ENCODE measurements at regions not wholly inside any gene's neighbourhood (a gene's known extent, or its start where the extent isn't known, plus 50 kb on each side); places are given as distances from the start of the nearest gene placed in this dataset.

DNA sequence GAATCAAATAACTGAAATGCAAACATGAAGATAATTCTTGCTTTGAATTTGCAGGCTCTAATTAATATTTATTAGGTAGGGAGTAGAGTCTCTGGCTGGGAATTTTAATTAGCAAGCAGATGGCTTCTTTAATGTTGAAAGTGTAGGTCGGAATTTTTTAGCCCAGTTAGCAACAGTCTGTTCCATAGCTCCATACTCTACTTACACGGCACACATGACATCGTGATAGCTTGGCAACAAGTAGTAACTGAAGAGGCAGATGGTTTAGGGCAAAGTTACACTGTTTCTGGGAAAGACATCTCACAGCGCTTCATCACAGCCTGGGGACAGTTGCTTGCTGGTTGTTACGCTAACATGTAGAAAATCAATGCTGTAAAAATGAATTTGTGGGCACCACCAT is 710.7 kb downstream of the GALC start:
- TF ChIP-seq, protein P1, sequence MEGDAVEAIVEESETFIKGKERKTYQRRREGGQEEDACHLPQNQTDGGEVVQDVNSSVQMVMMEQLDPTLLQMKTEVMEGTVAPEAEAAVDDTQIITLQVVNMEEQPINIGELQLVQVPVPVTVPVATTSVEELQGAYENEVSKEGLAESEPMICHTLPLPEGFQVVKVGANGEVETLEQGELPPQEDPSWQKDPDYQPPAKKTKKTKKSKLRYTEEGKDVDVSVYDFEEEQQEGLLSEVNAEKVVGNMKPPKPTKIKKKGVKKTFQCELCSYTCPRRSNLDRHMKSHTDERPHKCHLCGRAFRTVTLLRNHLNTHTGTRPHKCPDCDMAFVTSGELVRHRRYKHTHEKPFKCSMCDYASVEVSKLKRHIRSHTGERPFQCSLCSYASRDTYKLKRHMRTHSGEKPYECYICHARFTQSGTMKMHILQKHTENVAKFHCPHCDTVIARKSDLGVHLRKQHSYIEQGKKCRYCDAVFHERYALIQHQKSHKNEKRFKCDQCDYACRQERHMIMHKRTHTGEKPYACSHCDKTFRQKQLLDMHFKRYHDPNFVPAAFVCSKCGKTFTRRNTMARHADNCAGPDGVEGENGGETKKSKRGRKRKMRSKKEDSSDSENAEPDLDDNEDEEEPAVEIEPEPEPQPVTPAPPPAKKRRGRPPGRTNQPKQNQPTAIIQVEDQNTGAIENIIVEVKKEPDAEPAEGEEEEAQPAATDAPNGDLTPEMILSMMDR (IDR thresholded peaks at IDR 0.05): no peak

DNA sequence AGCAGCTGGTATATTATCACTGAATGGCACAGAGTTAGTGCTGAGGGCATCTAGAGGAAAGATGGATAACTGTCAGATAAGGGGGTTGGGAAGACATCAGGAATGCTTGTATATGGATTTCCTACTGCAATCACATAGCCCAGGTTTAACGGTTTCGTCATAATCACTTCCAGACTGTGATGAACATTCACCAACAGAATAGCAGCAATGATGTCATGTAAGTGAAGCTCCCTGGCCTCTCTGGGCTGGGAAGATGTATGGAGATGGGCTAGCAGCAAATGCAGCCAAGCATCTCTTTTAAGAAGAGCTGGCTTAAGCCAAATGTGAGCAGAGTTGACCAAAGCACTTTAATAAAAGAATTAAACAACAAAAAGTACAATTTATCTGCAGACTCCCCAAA is 714.6 kb downstream of the GALC start:
- TF ChIP-seq, protein P1 (IDR thresholded peaks at IDR 0.05): no peak

DNA sequence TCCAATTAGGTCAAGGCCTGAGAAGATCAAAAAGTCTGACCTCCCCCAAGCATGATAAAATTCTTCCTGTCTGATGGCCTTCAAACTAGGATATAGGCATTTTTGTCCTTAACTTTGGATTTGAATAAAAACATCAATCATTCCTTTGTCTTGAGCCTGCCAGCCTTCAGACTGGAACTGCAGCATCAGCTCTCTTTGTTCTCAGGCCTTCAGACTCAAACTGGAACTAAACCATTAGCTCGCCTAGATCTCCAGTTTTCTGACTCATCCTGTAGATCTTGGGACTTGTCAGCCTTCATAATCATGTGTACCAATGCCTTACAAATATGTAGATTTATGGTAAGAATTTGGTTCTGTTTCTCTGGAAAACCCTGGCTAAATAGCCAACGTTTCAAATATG is 721.7 kb downstream of the GALC start:
- TF ChIP-seq, protein P1 (IDR thresholded peaks at IDR 0.05): no peak

DNA sequence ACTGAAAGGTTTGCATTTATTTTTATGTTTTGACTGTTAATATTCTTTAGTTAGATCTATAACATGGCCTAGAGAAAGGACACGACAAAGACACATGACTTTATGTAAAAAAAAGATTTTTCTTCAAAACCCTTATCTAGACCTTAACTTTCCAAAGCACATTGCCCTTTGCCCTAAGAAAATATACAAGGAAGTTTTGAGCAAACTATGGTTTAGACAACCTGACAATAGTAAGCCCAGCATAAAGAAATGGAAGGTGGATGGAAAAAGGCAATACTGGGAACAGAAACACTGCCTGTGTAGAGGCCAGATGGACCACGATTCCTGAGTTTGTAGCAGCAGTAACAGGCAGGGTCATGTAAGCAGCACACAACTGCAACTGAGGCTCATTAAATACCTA is 724.0 kb downstream of the GALC start:
- TF ChIP-seq, protein P1 (IDR thresholded peaks at IDR 0.05): no peak

DNA sequence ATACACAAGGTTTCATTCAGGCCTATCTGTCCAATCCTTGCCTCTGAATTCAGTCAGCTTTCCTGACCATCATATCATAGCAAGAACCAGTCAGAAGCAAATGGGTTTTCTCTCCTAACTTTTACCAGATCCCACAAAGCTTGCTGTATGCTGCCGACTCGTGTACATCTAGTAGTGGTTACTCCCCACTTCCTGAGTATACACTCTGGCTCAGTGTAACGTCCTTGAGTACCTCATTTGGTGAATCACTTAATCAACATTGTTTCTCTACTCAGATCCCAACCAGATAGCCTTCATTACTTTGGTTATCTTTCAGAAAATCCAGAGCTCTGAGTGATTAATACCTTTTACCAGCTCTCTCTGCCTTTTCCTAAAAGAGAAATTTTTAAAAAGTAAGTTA is 728.2 kb downstream of the GALC start:
- TF ChIP-seq, protein P1 (IDR thresholded peaks at IDR 0.05): no peak

DNA sequence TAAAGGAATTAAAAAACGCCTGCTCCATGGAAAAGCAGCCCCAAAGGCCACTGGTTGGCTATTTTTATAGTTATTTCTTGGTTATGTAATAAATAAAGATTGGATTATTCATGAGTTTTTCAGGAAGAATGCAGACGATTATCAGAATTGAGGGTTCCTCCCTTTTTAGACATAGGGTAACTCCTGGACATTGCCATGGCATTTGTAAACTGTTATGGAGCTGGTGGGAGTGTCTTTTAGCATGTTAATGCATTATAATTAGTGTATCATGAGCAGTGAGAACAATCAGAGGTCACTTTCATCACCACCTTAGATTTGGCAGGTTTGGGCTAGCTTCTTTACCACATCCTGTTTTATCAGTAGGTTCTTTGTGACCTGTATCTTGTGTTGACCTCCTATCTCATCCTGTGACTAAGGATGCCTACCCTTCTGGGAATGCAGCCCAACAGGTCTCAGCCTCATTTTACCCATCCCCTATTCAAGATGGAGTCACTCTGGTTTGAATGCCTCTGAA is 728.7 kb downstream of the GALC start:
- TF ChIP-seq, protein P1 (IDR thresholded peaks at IDR 0.05): no peak

DNA sequence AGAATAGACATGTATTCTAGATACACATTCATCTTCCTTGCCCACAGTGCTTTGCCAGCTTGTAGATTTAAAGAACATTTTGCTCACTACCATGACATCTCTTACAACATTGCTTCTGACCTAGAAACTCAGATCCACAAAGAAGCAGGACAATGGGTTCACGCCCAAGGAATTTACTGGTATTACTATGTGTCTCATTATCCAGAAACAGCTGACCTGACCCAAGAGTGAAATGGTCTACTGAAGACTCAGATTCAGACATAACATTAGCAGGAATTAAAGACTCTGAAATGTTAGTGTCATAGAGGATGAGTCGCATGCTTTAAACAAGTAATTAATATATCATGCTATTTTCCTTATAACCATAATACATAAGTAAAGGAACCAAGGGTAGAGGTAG is 731.4 kb downstream of the GALC start:
- TF ChIP-seq, protein P1 (IDR thresholded peaks at IDR 0.05): no peak

DNA sequence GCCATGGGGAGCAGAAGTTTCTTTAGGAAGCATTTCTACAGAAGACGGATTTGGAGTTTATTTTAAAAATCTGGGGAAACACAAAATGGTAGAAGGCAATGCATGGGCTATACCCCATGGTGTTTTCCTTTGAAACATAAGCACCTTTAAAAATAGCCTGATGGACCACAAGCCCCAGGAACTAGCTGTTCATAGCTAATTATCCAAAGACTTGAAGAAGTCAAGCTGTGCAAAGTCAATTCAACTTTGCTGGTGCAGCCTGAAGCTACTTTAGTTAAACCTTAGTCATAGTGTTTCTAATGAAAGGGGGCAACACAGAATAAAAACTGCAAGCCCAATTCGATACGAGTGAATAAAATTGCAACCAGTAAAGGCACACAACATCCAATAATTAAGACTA is 732.5 kb downstream of the GALC start:
- TF ChIP-seq, protein P1 (IDR thresholded peaks at IDR 0.05): no peak

All from LNCAP (cell line).